Suprapubic skin (tissue), 4 donors: ENCODE measurements at regions not wholly inside any gene's neighbourhood (a gene's known extent, or its start where the extent isn't known, plus 50 kb on each side); places are given as distances from the start of the nearest gene placed in this dataset.

Experiments
- DNase-seq, 2 donors: peaks; one replicate each; pipeline ENCODE4 v3.0.0-alpha.2; 2019; ENCODE audit warnings: low spot score in 2 of 2
- H3K27ac ChIP-seq: fragments of 200-600 bp; sonication (generic); one replicate; pipeline ENCODE4 v1.5.1; 2019
- H3K27me3 ChIP-seq: fragments of 200-600 bp; sonication (generic); one replicate; pipeline ENCODE4 v1.5.1; 2019
- H3K36me3 ChIP-seq: fragments of 200-600 bp; sonication (generic); one replicate; pipeline ENCODE4 v1.5.1; 2019
- H3K4me1 ChIP-seq: fragments of 200-600 bp; sonication (generic); one replicate; pipeline ENCODE4 v1.5.1; 2019
- H3K4me3 ChIP-seq: fragments of 200-600 bp; sonication (generic); one replicate; pipeline ENCODE4 v1.5.1; 2019; ENCODE audit warnings: mild to moderate bottlenecking
- H3K9me3 ChIP-seq: fragments of 200-600 bp; sonication (generic); one replicate; pipeline ENCODE4 v1.5.1; 2019
- CTCF ChIP-seq, 2 donors: fragments of 200-600 bp in 1 of 2; fragments of 450-650 bp in 1 of 2; sonication (generic) in 1 of 2; IDR thresholded peaks; one replicate each; pipeline ENCODE4 v1.5.1; 2016 to 2019; ENCODE audit warnings: antibody characterized with exemption in 2 of 2, mild to moderate bottlenecking in 1 of 2, moderate library complexity in 1 of 2
- EP300 ChIP-seq: sonication (generic); formaldehyde crosslinking; IDR thresholded peaks from one replicate; pipeline ENCODE4 v1.6.1; 2017; ENCODE audit warnings: antibody characterized with exemption
- POLR2A ChIP-seq, 2 donors: fragments of 450-650 bp; IDR thresholded peaks; one replicate each; pipeline ENCODE4 v1.6.1; 2017; ENCODE audit warnings: antibody characterized with exemption in 2 of 2, mild to moderate bottlenecking in 2 of 2, moderate library complexity in 2 of 2
- POLR2AphosphoS5 ChIP-seq, 3 donors: sonication (generic); formaldehyde crosslinking; IDR thresholded peaks; one replicate each; pipeline ENCODE4 v1.6.1; 2017; ENCODE audit warnings: antibody characterized with exemption in 3 of 3
- WGBS: methylation state at CpG from one replicate; pipeline ENCODE4 v1.1.5; 2018; 5-methylcytosine and 5-hydroxymethylcytosine counted together

GRCh38 chr12:41966916-41967315 is 177.8 kb downstream of the GXYLT1 start:
- Histone ChIP-seq H3K36me3 (no peaks in the 10 kb centered on the region), H3K4me1 (no peaks in the 10 kb centered on the region), H3K9me3 (no peaks in the 10 kb centered on the region), H3K4me3 (no peak overlapping the region), H3K27ac (no peak overlapping the region), H3K27me3 (no peaks in the 10 kb centered on the region)
- 96% methylated on average over 2 of the region's 2 CpGs for WGBS
- no peak for DNase-seq
- TF ChIP-seq CTCF (IDR thresholded peaks at IDR 0.05) (no peak), POLR2A (IDR thresholded peaks at IDR 0.05) (no peak), EP300 (no peak), POLR2AphosphoS5 (IDR thresholded peaks at IDR 0.05) (no peak)

- no peak for DNase-seq
- WGBS, result 57% methylated on average over 2 of the region's 2 CpGs
- no peaks in the 10 kb centered on the region for H3K9me3 ChIP-seq
- TF ChIP-seq EP300 (no peak), POLR2AphosphoS5 (IDR thresholded peaks at IDR 0.05) (no peak), CTCF (IDR thresholded peaks at IDR 0.05) (no peak), POLR2A (IDR thresholded peaks at IDR 0.05) (no peak)
- H3K27ac ChIP-seq, result no peak overlapping the region
- H3K27me3 ChIP-seq, result no peaks in the 10 kb centered on the region
- H3K4me1 ChIP-seq, result no peaks in the 10 kb centered on the region
- no peaks in the 10 kb centered on the region for H3K36me3 ChIP-seq
- H3K4me3 ChIP-seq, result no peak overlapping the region
Observed at GRCh38 chr12:41966001-41966400, 178.7 kb downstream of the GXYLT1 start.

- Histone ChIP-seq H3K9me3 (no peaks in the 10 kb centered on the region), H3K36me3 (no peaks in the 10 kb centered on the region), H3K27ac (no peak overlapping the region), H3K4me1 (no peaks in the 10 kb centered on the region), H3K27me3 (no peaks in the 10 kb centered on the region), H3K4me3 (no peak overlapping the region)
- no peak for DNase-seq
- TF ChIP-seq POLR2A (IDR thresholded peaks at IDR 0.05) (no peak), CTCF (IDR thresholded peaks at IDR 0.05) (no peak), EP300 (no peak), POLR2AphosphoS5 (IDR thresholded peaks at IDR 0.05) (no peak)
- 75% methylated on average over 2 of the region's 2 CpGs for WGBS
Observed at GRCh38 chr12:41963398-41963797, 181.3 kb downstream of the GXYLT1 start.

GRCh38 chr12:41962171-41962572 is 182.5 kb downstream of the GXYLT1 start:
- H3K4me3 ChIP-seq, result no peak overlapping the region
- TF ChIP-seq POLR2AphosphoS5 (IDR thresholded peaks at IDR 0.05), result no peak
- no peak overlapping the region for H3K27ac ChIP-seq
- DNase-seq, result no peak
- no peaks in the 10 kb centered on the region for H3K4me1 ChIP-seq
- no peaks in the 10 kb centered on the region for H3K27me3 ChIP-seq
- no peaks in the 10 kb centered on the region for H3K9me3 ChIP-seq
- H3K36me3 ChIP-seq, result no peaks in the 10 kb centered on the region
- whole genome bisulfite sequencing, result 56% methylated on average over 5 of the region's 5 CpGs

- Histone ChIP-seq H3K4me1 (no peaks in the 10 kb centered on the region), H3K4me3 (no peak overlapping the region), H3K27me3 (no peaks in the 10 kb centered on the region), H3K36me3 (no peaks in the 10 kb centered on the region), H3K27ac (no peak overlapping the region), H3K9me3 (no peaks in the 10 kb centered on the region)
- no peak for DNase-seq
- WGBS, result 88% methylated on average over 2 of the region's 2 CpGs
- TF ChIP-seq EP300 (no peak), CTCF (IDR thresholded peaks at IDR 0.05) (no peak), POLR2A (IDR thresholded peaks at IDR 0.05) (no peak), POLR2AphosphoS5 (IDR thresholded peaks at IDR 0.05) (no peak)
Observed at GRCh38 chr12:41959271-41959670, 185.4 kb downstream of the GXYLT1 start.

GRCh38 chr12:41956353-41956752 is 188.3 kb downstream of the GXYLT1 start:
- Histone ChIP-seq H3K36me3 (no peaks in the 10 kb centered on the region), H3K27me3 (no peaks in the 10 kb centered on the region), H3K9me3 (no peaks in the 10 kb centered on the region), H3K4me1 (no peaks in the 10 kb centered on the region), H3K27ac (no peak overlapping the region), H3K4me3 (no peak overlapping the region)
- no peak for DNase-seq
- WGBS, result 46% methylated on average over 2 of the region's 2 CpGs
- TF ChIP-seq EP300 (no peak), CTCF (IDR thresholded peaks at IDR 0.05) (no peak), POLR2A (IDR thresholded peaks at IDR 0.05) (no peak), POLR2AphosphoS5 (IDR thresholded peaks at IDR 0.05) (no peak)
